Embryonic facial prominence (tissue), 1 donor: ENCODE measurements at regions not wholly inside any gene's neighbourhood (a gene's known extent, or its start where the extent isn't known, plus 50 kb on each side); places are given as distances from the start of the nearest gene placed in this dataset.

ENCODE experiments used
- DNase-seq: peaks from one replicate; pipeline ENCODE4 v3.0.0-alpha.2; 2016; ENCODE audit errors: extremely low spot score

DNA sequence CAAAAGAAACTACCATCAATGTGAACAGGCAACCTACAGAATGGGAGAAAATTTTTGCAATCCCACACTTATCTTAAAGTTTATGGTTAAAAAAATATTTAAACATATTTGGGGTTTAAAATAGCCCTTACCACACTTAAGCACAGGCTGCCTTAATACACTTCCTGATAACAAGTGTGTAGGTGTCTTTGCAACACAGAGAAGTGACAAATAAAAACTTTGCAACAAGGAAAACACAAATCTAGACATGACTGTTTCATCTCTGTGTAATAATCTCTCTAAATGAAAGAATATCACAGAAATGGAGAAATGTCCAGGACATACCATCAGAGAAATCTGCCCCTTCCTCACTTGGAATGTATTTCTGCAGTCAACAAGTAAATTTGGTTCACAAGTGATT lies 464.1 kb upstream of the ARHGEF26 start:
- DNase-seq, result no peak

DNA sequence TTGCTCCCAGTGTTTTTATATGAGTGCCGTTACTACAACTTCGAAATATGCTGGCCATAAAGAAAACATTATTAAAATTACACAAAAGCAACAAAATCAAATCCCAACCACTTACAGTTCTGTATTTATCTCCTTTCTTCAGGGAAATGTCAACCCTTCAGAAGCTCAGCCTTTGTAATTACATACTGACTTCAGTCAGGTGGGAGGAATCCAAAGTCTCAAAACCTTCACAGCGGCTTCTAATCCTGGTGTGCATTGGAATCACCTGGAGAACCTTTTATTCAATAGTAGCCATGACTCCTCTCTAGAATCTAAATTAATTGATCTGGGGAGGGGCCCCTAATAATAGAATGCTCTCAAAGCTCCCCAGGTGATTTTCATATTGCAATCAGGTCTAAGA lies 463.7 kb upstream of the ARHGEF26 start:
- DNase-seq, result no peak

GRCh38 chr3:153658136-153658535 lies 463.1 kb upstream of the ARHGEF26 start:
- no peak for DNase-seq

- DNase-seq, result no peak
Observed at GRCh38 chr3:153666991-153667740, 454.0 kb upstream of the ARHGEF26 start.

DNA sequence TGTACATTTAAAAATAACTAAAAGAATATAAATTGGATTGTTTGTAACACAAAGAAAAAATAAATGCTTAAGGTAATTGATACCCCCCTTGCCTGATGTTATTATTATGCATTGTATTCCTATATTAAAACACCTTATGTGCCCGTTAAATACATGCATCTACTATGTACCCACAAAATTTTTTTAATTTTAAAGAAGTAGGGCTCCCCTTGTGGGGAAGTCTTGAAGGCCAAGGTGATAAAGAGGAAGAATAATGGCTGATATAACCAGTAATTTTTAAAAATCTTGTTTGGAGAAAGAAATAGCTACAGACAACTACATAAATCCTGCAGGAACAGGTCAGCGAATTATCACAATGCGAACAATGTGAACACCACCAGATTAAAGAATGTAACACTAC lies 451.7 kb upstream of the ARHGEF26 start:
- DNase-seq, result no peak

DNA sequence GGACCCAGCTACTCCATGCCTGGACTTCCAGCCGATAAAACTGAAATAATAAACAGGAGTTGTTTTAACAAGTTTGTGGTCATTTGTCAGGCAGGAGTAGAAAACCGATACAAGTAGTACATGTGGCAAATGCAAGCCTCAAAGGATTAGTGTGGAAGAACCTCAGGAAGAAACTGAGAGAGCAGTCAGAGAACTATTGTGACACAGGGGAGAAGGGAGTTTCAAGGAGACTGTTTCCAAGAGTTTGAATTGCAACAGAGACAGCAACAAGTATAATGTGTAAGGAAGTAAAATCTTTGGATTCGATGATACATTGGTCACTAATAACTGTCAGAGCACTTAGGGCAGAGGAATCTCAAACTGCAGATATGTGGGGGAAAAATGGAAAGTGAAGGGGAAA lies 450.6 kb upstream of the ARHGEF26 start:
- DNase-seq, result no peak

DNA sequence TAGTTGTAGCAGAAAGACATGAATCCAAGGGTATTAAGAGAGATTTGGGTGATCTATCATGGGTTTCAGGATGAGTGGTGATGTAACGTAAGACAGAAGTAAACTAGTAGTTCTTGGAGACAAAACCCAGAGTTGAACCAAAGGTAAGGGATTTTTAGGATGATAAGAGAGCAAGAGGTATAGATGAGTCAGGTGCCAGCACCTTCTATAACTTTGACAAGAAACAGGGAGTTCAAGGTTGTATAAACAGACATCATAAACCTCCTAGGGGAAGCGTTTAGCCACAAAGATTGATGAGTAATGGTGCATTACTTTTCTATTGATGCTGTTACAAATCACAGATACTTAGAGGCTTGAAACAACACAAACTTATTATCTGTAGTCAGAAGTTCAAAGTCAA lies 447.3 kb upstream of the ARHGEF26 start:
- no peak for DNase-seq

- DNase-seq, result no peak
Observed at GRCh38 chr3:153679714-153680113, 441.5 kb upstream of the ARHGEF26 start.

DNA sequence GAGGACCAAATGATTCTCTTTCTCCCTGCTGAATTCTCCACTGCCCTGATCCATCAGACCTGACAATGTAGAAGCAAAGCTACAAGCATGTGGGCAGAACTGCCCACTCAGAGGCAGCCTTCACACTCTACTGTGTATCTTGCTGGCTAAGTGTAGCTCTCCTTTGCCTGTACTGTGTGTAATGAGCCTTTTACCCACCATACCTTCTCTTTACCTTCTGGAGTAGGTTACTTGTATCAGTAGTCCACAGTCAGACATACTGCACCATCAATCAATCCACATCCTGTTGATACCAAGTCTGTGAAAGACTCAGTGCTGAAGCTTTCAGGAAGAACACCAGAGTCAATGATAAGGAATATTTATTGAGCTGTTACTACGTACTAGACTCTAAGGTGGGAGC lies 440.7 kb upstream of the ARHGEF26 start:
- DNase-seq, result no peak

DNA sequence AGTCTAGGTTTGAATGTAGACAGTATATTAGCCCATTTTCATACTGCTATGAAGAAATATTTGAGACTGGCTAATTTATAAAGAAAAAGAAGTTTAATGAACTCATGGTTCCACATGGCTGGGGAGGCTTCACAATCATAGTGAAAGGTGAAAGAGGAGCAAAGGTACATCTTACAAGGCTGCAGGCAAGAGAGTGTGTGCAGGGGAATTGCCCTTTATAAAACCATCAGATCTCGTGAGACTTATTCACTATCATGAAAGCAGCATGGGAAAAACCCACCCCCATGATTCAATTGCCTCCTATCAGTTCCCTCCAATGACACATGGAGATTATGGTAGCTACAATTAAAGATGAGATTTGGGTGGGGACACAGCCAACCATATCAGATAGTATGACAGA lies 440.1 kb upstream of the ARHGEF26 start:
- DNase-seq, result no peak

GRCh38 chr3:153688301-153689120 lies 432.7 kb upstream of the ARHGEF26 start:
- no peak for DNase-seq

- no peak for DNase-seq
Observed at GRCh38 chr3:153693207-153693606, 428.0 kb upstream of the ARHGEF26 start.

GRCh38 chr3:153702106-153702505 lies 419.1 kb upstream of the ARHGEF26 start:
- no peak for DNase-seq

GRCh38 chr3:153704115-153704514 lies 417.1 kb upstream of the ARHGEF26 start:
- no peak for DNase-seq

DNA sequence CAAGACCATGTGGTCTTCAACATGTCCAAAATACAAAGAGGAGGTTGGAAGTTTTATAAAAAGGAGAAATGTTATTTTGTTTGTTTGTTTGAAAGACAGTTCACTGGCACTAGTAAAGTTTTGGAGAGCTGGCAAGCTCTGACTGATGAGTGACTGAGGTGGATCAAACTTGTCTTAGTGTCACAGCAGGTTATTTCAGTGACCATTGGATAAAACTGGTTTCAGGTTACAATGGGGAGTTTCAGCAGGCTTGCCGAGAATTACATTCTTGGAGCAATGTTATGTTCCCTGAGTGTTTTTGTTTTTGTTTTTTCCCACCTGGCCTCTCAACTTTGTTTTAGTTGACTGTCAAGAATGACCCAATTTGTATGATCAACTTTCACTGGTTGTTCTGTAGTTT lies 414.5 kb upstream of the ARHGEF26 start:
- DNase-seq, result no peak

DNA sequence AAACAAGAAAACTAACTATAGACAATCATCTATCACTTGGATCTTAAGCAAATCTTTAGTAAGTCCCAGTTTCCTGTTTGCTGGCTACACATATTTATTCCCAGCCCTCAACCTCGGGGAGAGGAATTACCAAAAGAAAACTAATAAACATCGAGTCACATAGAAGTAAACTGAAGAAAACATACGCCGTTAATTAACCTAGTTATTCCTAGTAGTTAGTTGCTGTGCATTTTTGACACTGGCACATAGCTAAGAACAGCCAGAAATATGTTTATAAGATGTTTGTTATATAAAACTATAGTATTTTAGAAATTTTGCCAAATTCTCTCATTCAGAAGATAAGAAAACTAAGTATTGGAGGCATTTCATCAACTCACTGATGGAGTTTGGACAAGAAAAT lies 407.2 kb upstream of the ARHGEF26 start:
- no peak for DNase-seq

GRCh38 chr3:153714588-153715290 lies 406.5 kb upstream of the ARHGEF26 start:
- no peak for DNase-seq

- no peak for DNase-seq
Observed at GRCh38 chr3:153722157-153722556, 399.0 kb upstream of the ARHGEF26 start.

DNA sequence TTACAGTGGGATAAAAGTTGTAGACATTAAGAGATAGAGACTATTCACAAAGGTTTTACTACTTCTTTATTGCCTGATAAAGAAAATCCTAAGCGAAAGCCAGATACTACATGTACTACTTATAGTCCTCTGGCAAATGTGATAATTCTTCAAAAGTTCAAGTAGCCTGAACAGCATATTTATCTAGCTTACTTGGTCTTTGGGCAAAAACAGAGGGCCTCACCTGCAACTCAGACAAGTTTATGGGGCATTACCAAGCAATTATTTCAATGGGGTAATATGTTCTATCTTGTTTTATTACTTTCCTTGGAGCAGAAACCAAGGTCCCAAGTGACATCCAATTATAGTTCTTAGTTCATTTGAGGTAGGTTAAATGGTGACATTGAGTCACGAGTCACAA lies 390.1 kb upstream of the ARHGEF26 start:
- no peak for DNase-seq

DNA sequence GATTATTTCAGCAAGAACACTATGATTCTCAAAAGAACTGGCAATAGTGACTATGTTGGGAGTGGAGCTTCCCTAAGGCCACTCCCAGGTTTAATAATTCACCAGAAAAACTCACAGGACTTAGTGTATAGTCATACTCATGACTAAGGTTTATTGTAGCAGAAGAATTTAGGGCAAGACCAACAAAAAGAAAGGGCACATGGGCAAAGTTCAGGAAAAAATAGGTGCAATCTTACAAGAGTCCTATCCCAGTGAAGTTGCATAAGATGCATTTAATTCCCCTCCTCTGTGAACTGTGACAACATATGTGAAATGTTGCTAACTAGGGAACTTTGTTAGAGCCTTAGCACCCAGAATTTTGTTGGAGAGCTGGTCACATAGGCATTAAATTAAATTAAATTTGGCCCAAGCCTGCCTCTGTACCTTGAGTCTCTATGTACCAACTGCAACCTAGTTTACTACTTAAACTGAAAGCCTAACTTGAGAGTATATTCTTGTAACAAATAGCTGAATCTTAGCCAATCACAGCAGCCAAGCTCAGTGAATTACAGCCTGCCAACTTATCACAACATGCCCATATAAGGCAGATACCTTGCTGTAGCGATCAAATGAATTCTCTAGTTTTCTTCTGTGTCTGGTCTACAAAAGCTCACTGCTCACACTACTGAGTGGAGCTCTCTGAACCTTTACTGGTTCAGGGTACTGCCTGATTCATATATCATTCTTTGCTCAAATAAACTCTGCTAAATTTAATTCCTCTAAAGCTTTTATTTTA lies 386.2 kb upstream of the ARHGEF26 start:
- DNase-seq, result no peak

DNA sequence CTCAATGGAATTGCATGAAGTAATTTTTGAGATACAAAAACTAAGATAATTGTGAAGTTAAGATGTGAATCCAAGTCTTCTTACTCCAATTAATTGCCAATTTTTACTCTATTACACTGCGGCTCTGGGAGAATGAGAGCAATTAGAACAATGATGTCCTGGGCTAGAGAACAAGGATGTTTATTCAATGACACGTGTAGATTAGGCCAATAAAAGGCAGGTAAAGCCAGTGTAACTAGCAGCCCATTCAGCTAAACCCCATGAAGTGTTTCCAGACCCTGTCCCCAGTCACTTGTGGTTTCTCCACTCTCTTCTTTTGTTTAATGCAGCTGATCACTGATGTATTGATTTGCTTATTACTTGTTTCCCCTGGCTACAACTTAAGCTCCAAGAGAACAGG lies 381.1 kb upstream of the ARHGEF26 start:
- no peak for DNase-seq

DNA sequence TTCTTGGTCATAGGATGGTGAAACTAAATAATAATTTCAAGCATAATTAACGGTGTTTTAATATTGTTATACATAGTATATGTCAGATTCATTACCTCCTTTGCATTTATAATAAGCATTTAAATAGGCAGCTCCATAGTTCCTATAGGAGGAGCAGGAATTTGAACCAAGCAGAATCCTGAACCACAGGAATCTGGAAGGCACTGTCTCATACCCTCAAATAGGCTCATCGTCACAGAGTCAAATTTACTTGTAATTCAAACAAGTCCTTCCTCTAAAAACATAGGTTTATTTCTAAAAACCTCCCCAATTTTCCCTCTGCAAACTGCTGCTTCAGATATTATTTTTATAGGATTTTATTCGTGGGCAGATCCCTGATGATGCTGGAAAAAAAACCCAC lies 376.3 kb upstream of the ARHGEF26 start:
- no peak for DNase-seq
